ENCODE measurements at regions not wholly inside any gene's neighbourhood (a gene's known extent, or its start where the extent isn't known, plus 50 kb on each side); places are given as distances from the start of the nearest gene placed in this dataset.

- no peak overlapping the region for H2AFZ ChIP-seq (ENCODE audit: low read length, unreplicated experiment)
- no peak overlapping the region for H3K27ac ChIP-seq (ENCODE audit: low read depth, low read length)
- H3K4me1 ChIP-seq (ENCODE audit: control insufficient read depth, insufficient read depth, low read length, unreplicated experiment): no peaks in the 10 kb centered on the region
- H3K27me3 ChIP-seq (ENCODE audit: insufficient read depth, low read length): peaks cover 16% of the 10 kb centered on the region
- H3K36me3 ChIP-seq (ENCODE audit: insufficient read depth, low read length): no peaks in the 10 kb centered on the region
- H3K4me3 ChIP-seq (ENCODE audit: low read depth, low read length): no peak overlapping the region
- H3K79me2 ChIP-seq (ENCODE audit: control insufficient read depth, insufficient read depth, low read length, unreplicated experiment): no peaks in the 10 kb centered on the region
These were observed 422.4 kb downstream of the CTTN start for GRCh38 chr11:70820712-70821111.

- Histone ChIP-seq H3K27me3 (ENCODE audit: insufficient read depth, low read length) (peaks cover 25% of the 10 kb centered on the region), H3K36me3 (ENCODE audit: insufficient read depth, low read length) (no peaks in the 10 kb centered on the region), H3K79me2 (ENCODE audit: control insufficient read depth, insufficient read depth, low read length, unreplicated experiment) (no peaks in the 10 kb centered on the region), H3K4me1 (ENCODE audit: control insufficient read depth, insufficient read depth, low read length, unreplicated experiment) (no peaks in the 10 kb centered on the region), H2AFZ (ENCODE audit: low read length, unreplicated experiment) (no peak overlapping the region), H3K27ac (ENCODE audit: low read depth, low read length) (no peak overlapping the region), H3K4me3 (ENCODE audit: low read depth, low read length) (no peak overlapping the region)
These were observed 425.4 kb downstream of the CTTN start for GRCh38 chr11:70823771-70824170.

DNA sequence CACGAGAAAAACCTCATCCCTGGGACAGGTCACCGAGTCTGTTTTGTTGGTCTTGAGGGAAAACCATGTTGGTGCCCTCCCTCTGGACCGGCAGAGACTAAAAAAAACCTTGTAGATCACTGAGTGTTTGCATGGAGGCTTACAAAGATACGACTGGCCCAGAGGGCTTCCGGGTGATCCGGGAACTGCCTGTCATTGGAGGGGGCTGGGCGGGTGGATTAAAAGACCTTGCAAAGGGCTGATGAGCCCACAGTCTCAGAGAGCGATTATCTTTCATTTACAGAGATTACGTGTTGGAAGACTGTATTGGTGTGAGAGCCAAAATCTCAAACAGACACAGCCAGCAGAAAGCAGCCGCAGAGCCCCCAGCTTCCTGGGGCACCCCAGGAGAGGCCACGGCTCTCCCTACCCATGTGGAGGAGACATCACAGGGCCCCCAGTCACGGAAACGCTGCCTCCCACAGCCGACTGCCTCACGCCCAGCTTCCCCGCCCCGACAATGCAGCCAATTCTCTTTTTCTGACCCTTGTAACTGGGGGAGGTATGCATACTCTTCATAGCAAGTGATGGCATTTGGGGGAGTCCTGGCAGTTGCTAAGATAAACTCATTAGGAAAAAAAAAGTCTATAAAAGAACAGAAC is 426.4 kb downstream of the CTTN start:
- Histone ChIP-seq H2AFZ (ENCODE audit: low read length, unreplicated experiment) (no peak overlapping the region), H3K36me3 (ENCODE audit: insufficient read depth, low read length) (no peaks in the 10 kb centered on the region), H3K4me1 (ENCODE audit: control insufficient read depth, insufficient read depth, low read length, unreplicated experiment) (no peaks in the 10 kb centered on the region), H3K79me2 (ENCODE audit: control insufficient read depth, insufficient read depth, low read length, unreplicated experiment) (no peaks in the 10 kb centered on the region), H3K27me3 (ENCODE audit: insufficient read depth, low read length) (peaks cover 25% of the 10 kb centered on the region), H3K27ac (ENCODE audit: low read depth, low read length) (no peak overlapping the region), H3K4me3 (ENCODE audit: low read depth, low read length) (no peak overlapping the region)

DNA sequence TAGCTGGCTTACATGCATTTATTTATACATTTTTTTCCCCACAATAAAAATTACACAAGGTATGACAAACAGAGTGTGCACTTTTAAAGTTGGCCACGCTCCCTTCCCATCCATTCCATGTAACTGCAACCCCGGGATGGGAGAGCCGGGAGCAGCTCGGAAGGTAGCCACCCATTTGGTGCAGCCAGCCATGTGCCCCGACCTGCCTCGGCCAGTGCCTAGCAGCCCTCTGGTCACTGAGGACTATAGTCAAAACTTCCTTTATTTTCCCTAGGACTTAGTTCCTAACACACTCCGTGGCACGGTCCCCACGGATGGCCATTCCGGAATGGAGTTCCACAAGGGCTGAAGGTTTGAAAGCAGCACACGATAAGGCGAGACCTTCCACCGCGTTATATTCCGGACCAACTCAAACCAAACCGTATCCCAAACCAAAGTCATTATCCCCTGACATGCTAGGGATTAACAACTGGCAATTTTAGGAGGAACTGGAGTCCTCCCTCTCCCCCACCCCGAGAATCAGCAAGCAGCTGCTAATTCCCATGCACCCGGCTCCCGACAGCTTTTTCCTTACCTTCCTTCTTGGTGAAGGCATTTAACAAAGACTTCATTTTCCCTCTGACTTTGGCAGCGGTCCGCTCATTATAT is 426.4 kb downstream of the SHANK2 start:
- H3K27me3 ChIP-seq (ENCODE audit: insufficient read depth, low read length): peaks cover 25% of the 10 kb centered on the region
- no peak overlapping the region for H2AFZ ChIP-seq (ENCODE audit: low read length, unreplicated experiment)
- H3K27ac ChIP-seq (ENCODE audit: low read depth, low read length): no peak overlapping the region
- H3K79me2 ChIP-seq (ENCODE audit: control insufficient read depth, insufficient read depth, low read length, unreplicated experiment): no peaks in the 10 kb centered on the region
- H3K4me3 ChIP-seq (ENCODE audit: low read depth, low read length): peak overlapping the region; percentile 44; the same call in 1 of the 2 replicates
- H3K36me3 ChIP-seq (ENCODE audit: insufficient read depth, low read length): no peaks in the 10 kb centered on the region
- no peaks in the 10 kb centered on the region for H3K4me1 ChIP-seq (ENCODE audit: control insufficient read depth, insufficient read depth, low read length, unreplicated experiment)

DNA sequence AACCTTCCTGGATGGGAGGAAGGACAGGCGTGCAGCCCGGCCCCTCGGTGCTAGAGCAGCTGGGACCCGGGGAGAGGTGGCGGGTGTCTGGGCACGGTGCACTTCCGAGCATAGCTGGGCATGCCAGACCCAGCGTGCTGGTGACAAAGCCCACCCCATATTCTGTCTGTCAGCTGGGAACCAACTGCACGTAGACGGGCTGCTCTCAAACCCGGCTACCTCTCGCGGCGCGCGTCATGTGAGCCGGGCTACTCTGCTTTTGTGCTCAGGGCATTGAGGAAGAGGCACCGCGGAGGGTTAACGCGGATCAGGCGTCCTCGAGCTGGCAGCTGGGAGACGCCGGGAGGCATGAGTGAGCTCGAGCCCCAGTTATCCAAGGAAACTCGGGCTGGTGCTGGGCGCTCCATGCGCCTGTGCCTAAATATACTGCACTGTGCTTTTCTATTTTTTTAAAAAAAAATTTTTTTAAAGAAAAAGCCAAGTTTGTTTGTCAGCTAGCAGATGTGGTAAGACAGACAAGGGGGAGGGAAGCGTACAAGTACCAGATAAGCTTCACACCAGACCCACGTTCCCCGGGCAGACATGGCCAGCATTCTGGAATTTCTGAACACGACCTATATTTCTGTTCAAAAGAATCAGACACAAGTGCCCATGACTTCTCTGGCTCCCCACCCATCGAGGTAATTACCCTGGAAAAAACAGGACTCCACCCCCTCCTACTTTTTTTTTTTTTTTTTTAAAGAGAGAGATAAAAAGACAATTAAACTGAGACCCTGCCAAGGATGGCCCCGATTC is 425.6 kb downstream of the SHANK2 start:
- Histone ChIP-seq H2AFZ (ENCODE audit: low read length, unreplicated experiment) (no peak overlapping the region), H3K27me3 (ENCODE audit: insufficient read depth, low read length) (peaks cover 25% of the 10 kb centered on the region), H3K4me3 (ENCODE audit: low read depth, low read length) (peak overlapping the region; percentile 44; the same call in 1 of the 2 replicates), H3K79me2 (ENCODE audit: control insufficient read depth, insufficient read depth, low read length, unreplicated experiment) (no peaks in the 10 kb centered on the region), H3K4me1 (ENCODE audit: control insufficient read depth, insufficient read depth, low read length, unreplicated experiment) (no peaks in the 10 kb centered on the region), H3K27ac (ENCODE audit: low read depth, low read length) (no peak overlapping the region), H3K36me3 (ENCODE audit: insufficient read depth, low read length) (no peaks in the 10 kb centered on the region)

- Histone ChIP-seq H2AFZ (ENCODE audit: low read length, unreplicated experiment) (no peak overlapping the region), H3K27ac (ENCODE audit: low read depth, low read length) (no peak overlapping the region), H3K27me3 (ENCODE audit: insufficient read depth, low read length) (peaks cover 25% of the 10 kb centered on the region), H3K4me1 (ENCODE audit: control insufficient read depth, insufficient read depth, low read length, unreplicated experiment) (no peaks in the 10 kb centered on the region), H3K36me3 (ENCODE audit: insufficient read depth, low read length) (no peaks in the 10 kb centered on the region), H3K4me3 (ENCODE audit: low read depth, low read length) (no peak overlapping the region), H3K79me2 (ENCODE audit: control insufficient read depth, insufficient read depth, low read length, unreplicated experiment) (no peaks in the 10 kb centered on the region)
These were observed 423.7 kb downstream of the SHANK2 start for GRCh38 chr11:70828593-70829082.

DNA sequence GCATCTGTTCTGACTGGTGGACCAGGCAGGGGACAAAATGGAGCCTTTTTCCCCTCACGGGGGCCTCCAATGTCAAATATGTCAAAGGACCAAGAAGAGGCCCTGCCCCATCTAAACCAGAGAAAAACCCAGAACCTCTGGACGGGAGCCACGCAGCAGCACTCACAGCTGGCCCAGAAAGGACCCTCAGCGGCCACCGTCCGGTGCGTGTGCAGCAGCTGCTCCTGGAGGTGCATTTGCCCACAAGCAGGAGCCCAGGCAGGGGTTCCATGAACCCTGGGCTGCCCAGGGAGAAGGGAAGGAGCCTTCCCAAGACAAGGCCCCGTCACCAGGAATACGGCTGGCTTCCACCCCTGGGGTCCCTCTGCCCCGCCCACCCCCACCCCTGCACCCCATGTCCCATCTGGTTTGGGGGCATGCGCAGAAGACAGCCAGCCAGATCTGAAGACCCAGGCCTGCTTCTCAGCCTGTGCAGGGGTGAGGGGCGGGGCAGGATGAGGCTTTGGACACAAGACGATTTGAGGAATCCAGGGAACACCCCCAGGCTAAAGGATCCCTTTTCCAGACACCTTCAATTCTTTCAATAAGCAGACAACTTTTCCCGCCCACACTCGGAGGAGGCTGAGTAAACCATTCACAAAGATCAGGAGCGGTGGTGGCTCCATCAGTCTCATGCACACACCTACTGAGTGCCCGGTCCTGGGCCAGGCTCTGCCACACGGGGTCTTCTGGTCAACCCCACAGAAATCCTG is 423.1 kb downstream of the SHANK2 start:
- Histone ChIP-seq H2AFZ (ENCODE audit: low read length, unreplicated experiment) (no peak overlapping the region), H3K4me1 (ENCODE audit: control insufficient read depth, insufficient read depth, low read length, unreplicated experiment) (no peaks in the 10 kb centered on the region), H3K36me3 (ENCODE audit: insufficient read depth, low read length) (no peaks in the 10 kb centered on the region), H3K27me3 (ENCODE audit: insufficient read depth, low read length) (peaks cover 23% of the 10 kb centered on the region), H3K79me2 (ENCODE audit: control insufficient read depth, insufficient read depth, low read length, unreplicated experiment) (no peaks in the 10 kb centered on the region), H3K27ac (ENCODE audit: low read depth, low read length) (no peak overlapping the region), H3K4me3 (ENCODE audit: low read depth, low read length) (no peak overlapping the region)

- H3K36me3 ChIP-seq (ENCODE audit: insufficient read depth, low read length): no peaks in the 10 kb centered on the region
- no peak overlapping the region for H3K4me3 ChIP-seq (ENCODE audit: low read depth, low read length)
- H3K79me2 ChIP-seq (ENCODE audit: control insufficient read depth, insufficient read depth, low read length, unreplicated experiment): no peaks in the 10 kb centered on the region
- no peak overlapping the region for H3K27ac ChIP-seq (ENCODE audit: low read depth, low read length)
- H2AFZ ChIP-seq (ENCODE audit: low read length, unreplicated experiment): no peak overlapping the region
- peaks cover 17% of the 10 kb centered on the region for H3K27me3 ChIP-seq (ENCODE audit: insufficient read depth, low read length)
- no peaks in the 10 kb centered on the region for H3K4me1 ChIP-seq (ENCODE audit: control insufficient read depth, insufficient read depth, low read length, unreplicated experiment)
These were observed 422.5 kb downstream of the SHANK2 start for GRCh38 chr11:70829886-70830272.

- Histone ChIP-seq H3K4me3 (ENCODE audit: low read depth, low read length) (no peak overlapping the region), H3K4me1 (ENCODE audit: control insufficient read depth, insufficient read depth, low read length, unreplicated experiment) (no peaks in the 10 kb centered on the region), H3K27me3 (ENCODE audit: insufficient read depth, low read length) (no peaks in the 10 kb centered on the region), H2AFZ (ENCODE audit: low read length, unreplicated experiment) (no peak overlapping the region), H3K36me3 (ENCODE audit: insufficient read depth, low read length) (no peaks in the 10 kb centered on the region), H3K79me2 (ENCODE audit: control insufficient read depth, insufficient read depth, low read length, unreplicated experiment) (no peaks in the 10 kb centered on the region), H3K27ac (ENCODE audit: low read depth, low read length) (no peak overlapping the region)
These were observed 419.4 kb downstream of the SHANK2 start for GRCh38 chr11:70833011-70833410.

DNA sequence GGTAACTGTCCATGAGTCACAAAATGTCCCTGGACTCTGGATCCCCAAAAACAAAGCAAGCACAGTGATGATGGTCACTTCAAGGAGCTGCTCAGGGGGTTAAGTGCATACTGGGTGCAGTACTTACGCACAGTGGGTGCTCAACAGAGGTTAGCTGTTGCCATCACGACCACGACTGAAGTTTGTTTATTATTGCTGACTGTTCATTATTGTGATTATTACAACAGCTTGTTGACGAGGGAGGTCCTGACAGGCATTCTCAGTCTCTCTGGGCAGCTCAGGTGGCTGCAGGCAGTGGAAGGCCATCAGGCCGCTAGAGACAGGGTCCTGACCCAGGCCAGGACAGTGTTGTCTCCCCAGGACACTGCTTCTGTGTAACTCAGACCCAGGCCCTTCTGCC is 418.8 kb downstream of the SHANK2 start:
- no peaks in the 10 kb centered on the region for H3K27me3 ChIP-seq (ENCODE audit: insufficient read depth, low read length)

More for the DNA sequence above, 418.8 kb downstream of the SHANK2 start:
- no peak overlapping the region for H3K4me3 ChIP-seq (ENCODE audit: low read depth, low read length)
- H2AFZ ChIP-seq (ENCODE audit: low read length, unreplicated experiment): no peak overlapping the region
- no peaks in the 10 kb centered on the region for H3K79me2 ChIP-seq (ENCODE audit: control insufficient read depth, insufficient read depth, low read length, unreplicated experiment)
- H3K36me3 ChIP-seq (ENCODE audit: insufficient read depth, low read length): no peaks in the 10 kb centered on the region
- H3K27ac ChIP-seq (ENCODE audit: low read depth, low read length): no peak overlapping the region
- no peaks in the 10 kb centered on the region for H3K4me1 ChIP-seq (ENCODE audit: control insufficient read depth, insufficient read depth, low read length, unreplicated experiment)
